H1 (cell line): ENCODE measurements at regions not wholly inside any gene's neighbourhood (a gene's known extent, or its start where the extent isn't known, plus 50 kb on each side); places are given as distances from the start of the nearest gene placed in this dataset.

ENCODE experiments used
- SP4 ChIP-seq: IDR thresholded peaks from 2 replicates; pipeline ENCODE4 v1.6.1; 2012; ENCODE audit warnings: low read length, inconsistent platforms

DNA sequence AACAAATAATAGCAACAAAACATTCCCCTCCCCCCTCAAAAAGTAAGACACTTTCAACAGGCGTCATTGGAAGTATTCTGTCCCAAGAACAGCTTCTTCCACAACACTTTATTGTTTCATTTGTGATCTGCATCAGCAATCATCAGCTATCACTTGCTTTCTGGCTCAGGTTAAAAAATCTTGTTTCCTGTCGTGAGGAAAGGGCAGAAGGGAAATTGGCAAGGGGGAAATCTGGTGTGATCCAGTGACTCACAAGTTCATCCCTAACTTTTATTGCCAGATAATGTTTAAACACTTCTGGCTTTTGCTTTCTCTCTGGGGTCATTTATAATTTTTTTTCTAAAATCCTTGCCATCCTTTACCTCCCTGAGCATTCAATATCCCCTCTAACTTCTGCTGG, 247.4 kb upstream of the GIMD1 start (continued):
- no peak for TF ChIP-seq SP4
